D341Med (cell line): ENCODE measurements at regions not wholly inside any gene's neighbourhood (a gene's known extent, or its start where the extent isn't known, plus 50 kb on each side); places are given as distances from the start of the nearest gene placed in this dataset.

Experiments used
- DNase-seq: peaks from one replicate; pipeline ENCODE4 v3.0.0; 2012; ENCODE audit warnings: low spot score

- no peak for DNase-seq
Observed at GRCh38 chr1:239539051-239539450, 152.7 kb downstream of the CHRM3 start.

DNA sequence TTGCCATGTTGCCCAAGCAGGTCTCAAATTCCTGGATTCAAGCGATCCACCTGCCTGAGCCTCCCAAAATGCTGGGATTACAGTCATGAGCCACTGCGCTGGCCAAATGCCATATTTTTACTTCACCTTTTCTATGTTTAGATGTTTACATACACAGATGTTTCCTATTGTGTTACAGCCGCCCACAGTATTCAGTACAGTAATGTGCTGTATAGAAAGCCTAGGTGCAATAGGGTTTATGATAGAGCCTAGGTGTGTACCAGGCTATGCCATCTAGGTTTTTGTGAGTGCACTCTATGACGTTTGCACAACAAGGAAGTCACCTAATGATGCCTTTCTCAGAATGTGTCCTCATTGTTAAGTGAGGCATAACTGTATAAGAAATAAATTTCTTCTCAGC, 153.4 kb downstream of the CHRM3 start:
- no peak for DNase-seq

- no peak for DNase-seq
Observed at GRCh38 chr1:239543873-239544272, 157.5 kb downstream of the CHRM3 start.

- DNase-seq = no peak
Observed at GRCh38 chr1:239545466-239545865, 159.1 kb downstream of the CHRM3 start.

DNA sequence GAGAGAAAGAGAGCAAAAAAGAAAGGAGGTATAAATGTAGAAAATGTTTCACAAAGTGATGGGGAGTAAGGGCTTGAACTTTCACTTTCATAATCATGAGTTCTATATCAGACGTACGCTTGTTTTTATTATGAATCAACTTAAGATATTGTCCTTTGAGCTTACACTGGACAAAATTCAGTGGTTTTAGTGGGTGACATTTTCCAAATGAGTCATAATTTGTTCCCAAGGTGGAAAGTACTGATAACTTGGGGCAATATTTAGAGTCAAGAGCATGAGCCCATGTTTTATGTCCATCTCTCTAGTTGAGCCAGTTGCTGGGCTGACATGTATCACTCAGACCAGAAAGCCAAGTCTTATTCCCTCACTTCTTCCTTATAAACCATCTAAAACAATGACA, 161.6 kb downstream of the CHRM3 start:
- no peak for DNase-seq

DNA sequence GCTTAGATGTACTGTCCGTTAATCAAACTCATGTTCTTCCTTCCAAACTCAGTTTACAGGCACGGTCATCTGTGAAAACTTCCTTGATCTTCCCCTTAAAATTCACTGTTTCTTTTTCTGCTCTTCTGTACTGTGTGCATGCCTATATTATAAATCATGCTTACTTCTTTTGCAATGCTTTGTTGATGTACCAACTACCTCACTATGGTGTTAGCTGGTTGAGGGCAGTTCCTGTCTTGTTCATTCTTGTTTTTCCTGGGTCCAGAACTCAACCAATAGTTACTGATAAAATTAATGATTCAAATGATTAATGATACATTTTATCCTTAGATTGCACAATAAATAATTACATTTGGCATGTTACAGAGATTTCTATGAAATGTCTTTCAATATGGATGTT, 163.8 kb downstream of the CHRM3 start:
- DNase-seq = no peak

- DNase-seq = no peak
Observed at GRCh38 chr1:239555350-239555749, 169.0 kb downstream of the CHRM3 start.

GRCh38 chr1:239558559-239558958, 172.2 kb downstream of the CHRM3 start:
- DNase-seq = no peak

- DNase-seq = no peak
Observed at GRCh38 chr1:239558991-239559390, 172.6 kb downstream of the CHRM3 start.

GRCh38 chr1:239560921-239561320, 174.6 kb downstream of the CHRM3 start:
- DNase-seq = no peak

- no peak for DNase-seq
Observed at GRCh38 chr1:239562095-239562494, 175.7 kb downstream of the CHRM3 start.

- DNase-seq = no peak
Observed at GRCh38 chr1:239563681-239564080, 177.3 kb downstream of the CHRM3 start.

GRCh38 chr1:239566074-239566473, 179.7 kb downstream of the CHRM3 start:
- no peak for DNase-seq

DNA sequence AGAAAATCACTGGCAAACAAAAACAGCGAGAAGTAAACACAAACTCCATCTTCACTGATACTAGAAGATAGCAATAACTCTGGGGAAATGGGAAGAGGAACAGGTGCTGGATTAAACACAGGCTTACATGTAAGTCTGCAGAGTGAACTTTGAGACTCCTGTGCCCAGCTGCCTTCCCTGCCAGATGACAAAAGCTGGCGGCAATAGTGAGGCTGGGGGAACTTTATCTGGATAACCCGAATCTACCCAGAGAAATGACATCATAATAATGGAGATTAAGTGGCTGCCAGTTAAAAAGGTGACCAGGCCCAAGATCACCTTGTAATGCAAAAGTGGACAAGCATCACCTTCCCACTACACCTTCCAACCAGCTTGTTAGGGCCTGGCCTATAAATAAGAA, 184.5 kb downstream of the CHRM3 start:
- no peak for DNase-seq

DNA sequence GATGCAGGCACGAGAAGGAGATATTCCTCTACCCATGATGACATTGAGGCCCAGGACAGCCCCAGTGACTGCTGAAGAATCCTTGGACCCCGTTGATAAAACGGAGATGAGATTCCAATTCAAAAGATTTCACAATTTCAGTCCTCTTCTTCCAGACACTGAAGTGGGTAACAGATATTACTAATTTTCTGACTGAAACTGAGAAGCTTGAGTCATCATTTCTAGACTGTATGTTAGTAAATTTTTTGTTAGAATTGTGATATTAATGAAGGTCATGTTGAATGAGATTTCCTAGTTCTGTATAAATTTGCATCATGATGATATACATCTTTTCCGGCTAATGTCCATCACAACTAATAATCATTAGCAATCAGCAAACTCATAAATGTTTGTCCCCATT, 185.8 kb downstream of the CHRM3 start:
- DNase-seq = no peak

DNA sequence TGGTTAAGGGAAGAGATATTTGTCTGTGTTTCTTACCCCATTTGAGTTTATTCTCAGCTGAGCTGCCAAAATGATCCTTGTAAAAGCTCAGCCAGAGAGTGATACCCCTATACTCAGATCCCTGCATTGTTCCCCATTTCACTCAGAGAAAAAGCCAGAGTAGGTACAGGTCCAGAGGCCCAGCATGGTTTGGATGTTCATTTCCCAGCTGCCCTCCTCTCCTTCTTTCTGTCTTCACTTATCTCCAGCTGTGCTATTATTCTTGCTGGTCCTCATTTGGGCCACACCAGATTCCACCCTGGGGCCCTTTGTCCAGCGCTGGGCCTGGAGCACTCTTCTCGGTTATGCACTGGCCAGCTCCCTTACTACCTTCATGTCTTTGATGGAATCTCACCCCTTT, 187.7 kb downstream of the CHRM3 start:
- no peak for DNase-seq

DNA sequence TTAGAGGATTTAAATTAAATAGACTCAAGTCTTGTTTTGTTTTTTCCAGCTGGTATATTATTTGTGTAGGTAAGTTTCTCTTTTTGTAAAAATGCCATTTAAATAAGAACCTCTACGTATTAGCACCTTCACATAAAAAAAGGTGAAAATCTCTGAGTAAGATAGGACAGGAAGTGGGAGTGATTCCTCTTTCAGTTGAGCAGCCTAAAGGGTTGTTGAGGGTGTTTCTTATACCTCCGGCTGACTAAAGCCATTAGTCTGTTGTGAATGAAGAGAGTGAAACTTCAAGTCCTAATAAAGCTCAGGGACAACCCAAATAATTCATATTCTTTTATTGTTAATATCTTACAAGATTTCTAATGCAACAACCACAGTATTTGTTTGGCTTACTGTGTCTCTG, 188.7 kb downstream of the CHRM3 start:
- DNase-seq = no peak

GRCh38 chr1:239583536-239583935, 197.2 kb downstream of the CHRM3 start:
- DNase-seq = no peak

DNA sequence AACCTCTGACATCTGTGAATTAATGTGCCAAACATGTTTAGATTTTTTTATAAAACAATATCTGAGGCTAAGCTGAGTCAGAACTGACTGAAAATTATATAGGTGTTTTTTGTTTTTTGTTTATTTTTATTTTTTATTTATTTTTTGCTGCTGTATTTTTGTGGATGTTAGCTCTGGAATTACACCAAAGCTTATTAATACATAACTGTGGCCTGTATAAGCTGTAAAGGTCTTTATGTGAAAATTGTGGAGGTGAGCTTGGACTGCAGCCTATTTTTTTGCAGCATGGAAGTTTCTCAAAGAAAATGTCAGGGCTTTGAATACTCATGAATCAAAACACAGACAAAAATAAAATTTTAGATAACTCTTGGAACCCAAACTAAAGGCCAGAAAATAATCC, 199.8 kb downstream of the CHRM3 start:
- DNase-seq = no peak

DNA sequence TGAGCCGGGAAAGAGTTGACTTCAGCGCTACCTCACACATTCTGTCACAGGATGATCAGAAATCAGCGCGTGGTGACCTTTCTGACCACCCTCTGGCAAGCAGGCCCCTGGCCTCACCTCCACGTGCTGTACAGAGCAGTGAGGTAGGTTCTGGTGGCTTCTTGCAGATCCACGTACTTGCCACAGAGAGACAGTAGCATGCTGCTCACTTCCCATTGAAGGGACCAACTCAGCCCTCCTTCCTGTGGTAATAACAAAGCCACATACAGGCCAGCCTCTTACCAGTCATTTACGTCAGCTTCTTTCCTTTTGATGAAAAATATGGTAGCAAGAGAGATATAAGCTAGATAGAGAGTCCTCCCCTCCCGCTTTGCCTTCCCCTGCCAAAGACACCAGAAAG, 200.7 kb downstream of the CHRM3 start:
- DNase-seq = no peak

- DNase-seq = no peak
Observed at GRCh38 chr1:239587574-239588369, 201.4 kb downstream of the CHRM3 start.

- DNase-seq = no peak
Observed at GRCh38 chr1:239590556-239590955, 204.2 kb downstream of the CHRM3 start.

- DNase-seq = no peak
Observed at GRCh38 chr1:239593527-239593926, 207.2 kb downstream of the CHRM3 start.

DNA sequence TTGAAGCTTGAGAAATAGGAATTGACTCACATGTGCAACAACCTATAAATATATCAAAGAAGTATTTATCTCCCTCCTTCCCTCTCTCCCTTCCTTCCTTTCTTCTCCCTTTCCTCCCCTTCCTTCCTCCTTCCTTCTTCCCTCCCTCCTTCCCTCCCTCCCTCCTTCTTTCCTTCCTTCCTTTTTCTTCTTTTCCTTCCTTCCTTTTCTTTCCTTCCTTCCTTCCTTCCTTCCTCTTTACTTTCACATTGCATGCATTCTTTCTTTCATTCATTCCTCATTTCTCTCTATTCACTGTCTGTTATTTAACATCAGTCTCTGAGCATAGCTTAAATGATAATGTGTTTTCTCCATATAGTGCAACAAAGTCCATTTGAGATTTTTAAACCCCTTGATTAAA, 214.2 kb downstream of the CHRM3 start:
- no peak for DNase-seq
